ENCODE measurements at regions not wholly inside any gene's neighbourhood (a gene's known extent, or its start where the extent isn't known, plus 50 kb on each side); places are given as distances from the start of the nearest gene placed in this dataset.

- H3K27me3 ChIP-seq, result peaks cover 0 to 23% (median 0%) of the 10 kb centered on the region in 3 donors
- H3K36me3 ChIP-seq, result no peaks in the 10 kb centered on the region
- intact Hi-C loops (cut with DNase I), result no loop called here
- no peak for DNase-seq
- WGBS, 2 donors, result 82 to 87% methylated on average over 18 of the region's 18 CpGs
- H3K27ac ChIP-seq, result no peak overlapping the region
- no peak overlapping the region for H3K4me3 ChIP-seq
- H3K9me3 ChIP-seq, result no peaks in the 10 kb centered on the region
- H3K4me1 ChIP-seq, result no peaks in the 10 kb centered on the region
- TF ChIP-seq POLR2AphosphoS5 (IDR thresholded peaks at IDR 0.05) (no peak), CTCF (IDR thresholded peaks at IDR 0.05) (no peak), EP300 (IDR thresholded peaks at IDR 0.05) (no peak), POLR2A (IDR thresholded peaks at IDR 0.05) (no peak)
Observed at GRCh38 chr22:49094858-49095257, 732.8 kb downstream of the BRD1 start.

- no peak for TF ChIP-seq POLR2A (IDR thresholded peaks at IDR 0.05)
- no peak for TF ChIP-seq POLR2AphosphoS5 (IDR thresholded peaks at IDR 0.05)
- TF ChIP-seq EP300 (IDR thresholded peaks at IDR 0.05), result no peak
- Histone ChIP-seq H3K4me1 (no peaks in the 10 kb centered on the region), H3K9me3 (no peaks in the 10 kb centered on the region), H3K4me3 (no peak overlapping the region), H3K36me3 (no peaks in the 10 kb centered on the region), H3K27ac (no peak overlapping the region), H3K27me3 (peaks cover 0 to 23% (median 0%) of the 10 kb centered on the region in 3 donors)
- DNase-seq, result no peak
- 58 to 64% methylated on average over 7 of the region's 7 CpGs for WGBS, 2 donors
- intact Hi-C loops (cut with DNase I), result no loop called here
Observed at GRCh38 chr22:49094151-49094550, 733.5 kb downstream of the BRD1 start.

GRCh38 chr22:49093192-49093880 is 734.3 kb downstream of the BRD1 start:
- TF ChIP-seq EP300 (IDR thresholded peaks at IDR 0.05), result no peak
- TF ChIP-seq CTCF (IDR thresholded peaks at IDR 0.05), result no peak
- no peak for TF ChIP-seq POLR2AphosphoS5 (IDR thresholded peaks at IDR 0.05)
- no peak for TF ChIP-seq POLR2A (IDR thresholded peaks at IDR 0.05)
- Histone ChIP-seq H3K36me3 (no peaks in the 10 kb centered on the region), H3K4me1 (no peaks in the 10 kb centered on the region), H3K27ac (no peak overlapping the region), H3K4me3 (no peak overlapping the region), H3K27me3 (peaks cover 0 to 29% (median 0%) of the 10 kb centered on the region in 3 donors), H3K9me3 (no peaks in the 10 kb centered on the region)
- intact Hi-C loops (cut with DNase I), result no loop called here
- 69 to 78% methylated on average over 23 of the region's 23 CpGs for WGBS, 2 donors
- no peak for DNase-seq

GRCh38 chr22:49092716-49093115 is 735.0 kb downstream of the BRD1 start:
- Histone ChIP-seq H3K4me3 (no peak overlapping the region), H3K27me3 (peaks cover 0 to 32% (median 0%) of the 10 kb centered on the region in 3 donors), H3K4me1 (no peaks in the 10 kb centered on the region), H3K36me3 (no peaks in the 10 kb centered on the region), H3K27ac (no peak overlapping the region), H3K9me3 (no peaks in the 10 kb centered on the region)
- TF ChIP-seq POLR2AphosphoS5 (IDR thresholded peaks at IDR 0.05), result no peak
- no peak for DNase-seq
- intact Hi-C loops (cut with DNase I), result no loop called here
- 67 to 80% methylated on average over 15 of the region's 15 CpGs for WGBS, 2 donors

GRCh38 chr22:49091917-49092545 is 735.6 kb downstream of the BRD1 start:
- 42 to 69% methylated on average over 13 of the region's 13 CpGs for WGBS, 2 donors
- no peaks in the 10 kb centered on the region for H3K36me3 ChIP-seq
- H3K4me3 ChIP-seq, result no peak overlapping the region
- H3K4me1 ChIP-seq, result no peaks in the 10 kb centered on the region
- no peak overlapping the region for H3K27ac ChIP-seq
- H3K27me3 ChIP-seq, result peaks cover 0 to 36% (median 0%) of the 10 kb centered on the region in 3 donors
- TF ChIP-seq POLR2A (IDR thresholded peaks at IDR 0.05), result no peak
- no peak for TF ChIP-seq POLR2AphosphoS5 (IDR thresholded peaks at IDR 0.05)
- TF ChIP-seq CTCF (IDR thresholded peaks at IDR 0.05), result no peak
- no peak for TF ChIP-seq EP300 (IDR thresholded peaks at IDR 0.05)
- H3K9me3 ChIP-seq, result no peaks in the 10 kb centered on the region
- no peak for DNase-seq
- intact Hi-C loops (cut with DNase I), result no loop called here
